GM23338 (cell line): ENCODE measurements at regions not wholly inside any gene's neighbourhood (a gene's known extent, or its start where the extent isn't known, plus 50 kb on each side); places are given as distances from the start of the nearest gene placed in this dataset.

Source experiments
- ATAC-seq: fragments of 200-7000 bp; cut with Tn5 transposase; 3 replicates; pipeline ENCODE4 v1.9.1; 2020
- DNase-seq: peaks from one replicate; pipeline ENCODE4 v3.0.0-alpha.2; 2015; ENCODE audit warnings: low spot score
- H2AFZ ChIP-seq: fragments of 200-600 bp; sonication (generic); 2 replicates; pipeline ENCODE4 v1.8.0; 2016; ENCODE audit warnings: antibody characterized with exemption, mild to moderate bottlenecking, moderate library complexity
- H3F3A ChIP-seq: fragments of 200-600 bp; sonication (generic); replicated peaks from 2 replicates; pipeline ENCODE4 v1.8.0; 2017; ENCODE audit warnings: antibody characterized with exemption, mixed run types, low read depth
- H3K27ac ChIP-seq: fragments of 200-600 bp; sonication (generic); 2 replicates; pipeline ENCODE4 v1.6.1; 2016; ENCODE audit warnings: low read depth
- H3K27me3 ChIP-seq: fragments of 200-600 bp; sonication (generic); 2 replicates; pipeline ENCODE4 v1.8.0; 2016; ENCODE audit warnings: mild to moderate bottlenecking, mixed run types, moderate library complexity; ENCODE audit not compliant: insufficient read depth
- H3K36me3 ChIP-seq: fragments of 200-600 bp; sonication (generic); 2 replicates; pipeline ENCODE4 v1.8.0; 2016; ENCODE audit warnings: mild to moderate bottlenecking; ENCODE audit not compliant: insufficient read depth
- H3K4me1 ChIP-seq: fragments of 200-600 bp; sonication (generic); 2 replicates; pipeline ENCODE4 v1.8.0; 2016; ENCODE audit warnings: mild to moderate bottlenecking, moderate library complexity; ENCODE audit not compliant: insufficient read depth
- H3K4me2 ChIP-seq: fragments of 200-600 bp; sonication (generic); 2 replicates; pipeline ENCODE4 v1.7.1; 2017; ENCODE audit warnings: mixed run types
- H3K4me3 ChIP-seq: fragments of 200-600 bp; sonication (generic); 2 replicates; pipeline ENCODE4 v1.6.1; 2016; ENCODE audit warnings: mixed run types
- H3K79me2 ChIP-seq: fragments of 200-600 bp; sonication (generic); replicated peaks from 2 replicates; pipeline ENCODE4 v1.8.0; 2017; ENCODE audit warnings: mild to moderate bottlenecking; ENCODE audit not compliant: insufficient read depth
- H3K9me2 ChIP-seq: fragments of 200-600 bp; sonication (generic); 2 replicates; pipeline ENCODE4 v1.8.0; 2017; ENCODE audit not compliant: insufficient read depth
- H4K20me1 ChIP-seq: fragments of 200-600 bp; sonication (generic); replicated peaks from 2 replicates; pipeline ENCODE4 v1.8.0; 2017; ENCODE audit warnings: mild to moderate bottlenecking; ENCODE audit not compliant: insufficient read depth
- H3K27ac Mint-ChIP-seq: 2 replicates; pipeline ENCODE4 v1.8.0; 2020; ENCODE audit warnings: inconsistent platforms, mild to moderate bottlenecking, moderate library complexity, mixed read lengths
- H3K27me3 Mint-ChIP-seq: 3 replicates; pipeline ENCODE4 v1.8.0; 2022; ENCODE audit warnings: low read depth, mild to moderate bottlenecking, moderate library complexity, mixed read lengths, inconsistent platforms; ENCODE audit not compliant: insufficient read depth, poor library complexity
- H3K36me3 Mint-ChIP-seq: 3 replicates; pipeline ENCODE4 v1.8.0; 2021; ENCODE audit warnings: low read depth, mild to moderate bottlenecking, inconsistent platforms, moderate library complexity, mixed read lengths
- H3K4me1 Mint-ChIP-seq: 3 replicates; pipeline ENCODE4 v1.8.0; 2020; ENCODE audit warnings: mild to moderate bottlenecking, inconsistent platforms, mixed read lengths
- H3K4me3 Mint-ChIP-seq: 3 replicates; pipeline ENCODE4 v1.8.0; 2021; ENCODE audit warnings: moderate library complexity, mild to moderate bottlenecking, inconsistent platforms, mixed read lengths
- H3K9me3 Mint-ChIP-seq: 3 replicates; pipeline ENCODE4 v1.8.0; 2020; ENCODE audit warnings: moderate library complexity, mild to moderate bottlenecking, inconsistent platforms, mixed read lengths
- CREB1 ChIP-seq: fragments of 250-450 bp; sonication (Bioruptor Pico); IDR thresholded peaks from 2 replicates; pipeline ENCODE4 v1.5.0; 2020; ENCODE audit warnings: low read depth, mild to moderate bottlenecking, moderate library complexity
- ETS1 ChIP-seq: IDR thresholded peaks from 2 replicates; pipeline ENCODE4 v1.6.1; 2016; ENCODE audit warnings: antibody characterized with exemption
- EZH2 ChIP-seq: fragments of 200-600 bp; sonication (generic); IDR thresholded peaks from one replicate; pipeline ENCODE4 v1.8.0; 2017; ENCODE audit warnings: antibody characterized with exemption, mild to moderate bottlenecking, low read depth; ENCODE audit not compliant: unreplicated experiment
- EZH2phosphoT487 ChIP-seq: fragments of 200-600 bp; sonication (generic); IDR thresholded peaks from one replicate; pipeline ENCODE4 v1.8.1; 2018; ENCODE audit warnings: antibody characterized with exemption; ENCODE audit not compliant: unreplicated experiment
- JUNB ChIP-seq: IDR thresholded peaks from one replicate; pipeline ENCODE4 v1.6.1; 2016; ENCODE audit warnings: antibody characterized with exemption; ENCODE audit not compliant: unreplicated experiment
- NANOG ChIP-seq: IDR thresholded peaks from 2 replicates; pipeline ENCODE4 v1.6.1; 2016; ENCODE audit warnings: antibody characterized with exemption, borderline replicate concordance
- POLR2AphosphoS5 ChIP-seq: IDR thresholded peaks from 2 replicates; pipeline ENCODE4 v1.6.1; 2016; ENCODE audit warnings: antibody characterized with exemption, low read depth
- REST ChIP-seq: IDR thresholded peaks from one replicate; pipeline ENCODE4 v1.6.1; 2018; ENCODE audit warnings: antibody characterized with exemption; ENCODE audit not compliant: unreplicated experiment
- STAT1 ChIP-seq: IDR thresholded peaks from one replicate; pipeline ENCODE4 v1.6.1; 2016; ENCODE audit warnings: antibody characterized with exemption; ENCODE audit not compliant: unreplicated experiment
- ZNF114 ChIP-seq: fragments of 250-450 bp; sonication (Bioruptor Pico); IDR thresholded peaks from 2 replicates; pipeline ENCODE4 v1.5.0; 2020; ENCODE audit warnings: mild to moderate bottlenecking, moderate library complexity
- ZNF331 ChIP-seq: fragments of 250-450 bp; sonication (Bioruptor Pico); IDR thresholded peaks from 2 replicates; pipeline ENCODE4 v1.5.0; 2020; ENCODE audit warnings: low read depth, mild to moderate bottlenecking, moderate library complexity
- TF ChIP-seq, protein P1 (sequence below), 2 experiments: fragments of 200-600 bp in 1 of 2; sonication (generic) in 1 of 2; conservative IDR thresholded peaks; 2 replicates each; pipeline versions ENCODE4 v1.5.1 to v1.6.1; 2016 to 2017; ENCODE audit warnings: antibody characterized with exemption in 2 of 2, low read depth in 2 of 2, mild to moderate bottlenecking in 2 of 2, moderate library complexity in 1 of 2

GRCh38 chr16:63442246-63442645 lies 1406.0 kb upstream of the CDH8 start (continued):
- TF ChIP-seq REST (no peak), STAT1 (no peak), EZH2 (no peak), POLR2AphosphoS5 (no peak), ETS1 (no peak), CREB1 (CRISPR knock-in tag) (no peak), JUNB (no peak), ZNF331 (CRISPR knock-in tag) (no peak)

DNA sequence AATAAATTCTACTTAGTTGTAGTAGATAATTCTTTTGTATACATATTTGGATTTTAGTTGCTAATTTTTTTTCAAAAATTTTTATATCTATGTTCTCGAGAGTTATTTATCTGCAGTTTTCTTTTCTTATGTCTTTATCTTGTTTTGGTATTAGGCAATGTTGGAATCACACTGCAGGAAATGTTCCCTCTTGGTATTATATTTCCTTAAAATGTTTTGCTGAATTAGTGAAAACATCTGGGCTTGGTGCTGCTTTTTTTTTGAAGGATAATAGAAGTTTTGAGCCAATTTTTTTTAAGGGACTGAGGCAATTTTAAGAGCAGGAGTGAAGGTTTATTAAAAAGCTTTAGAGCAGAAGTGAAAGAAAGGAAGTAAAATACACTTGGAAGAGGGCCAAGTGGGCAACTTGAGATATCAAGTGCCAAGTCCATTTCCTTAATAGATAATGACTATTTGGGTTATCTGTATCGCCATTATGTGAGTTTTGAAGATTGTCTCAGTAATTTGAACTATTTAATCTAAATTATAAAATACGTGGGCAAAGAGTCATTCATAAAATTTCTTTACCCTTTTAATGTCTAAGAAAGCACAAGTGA lies 1390.1 kb upstream of the CDH8 start:
- DNase-seq (no peak), ATAC-seq (no peak)
- no peaks in the 10 kb centered on the region for H3K27me3 ChIP-seq
- H2AFZ ChIP-seq = no peak overlapping the region
- H3K36me3 ChIP-seq = no peaks in the 10 kb centered on the region
- Mint-ChIP-seq H3K36me3 (no peaks in the 10 kb centered on the region), H3K4me1 (no peaks in the 10 kb centered on the region), H3K27ac (no peak overlapping the region), H3K4me3 (no peak overlapping the region), H3K9me3 (no peaks in the 10 kb centered on the region; the same call in 2 of the 3 replicates), H3K27me3 (no peaks in the 10 kb centered on the region)
- H3K4me1 ChIP-seq = no peaks in the 10 kb centered on the region
- H3K4me3 ChIP-seq = no peak overlapping the region
- no peak overlapping the region for H3K4me2 ChIP-seq
- no peak overlapping the region for H3K27ac ChIP-seq
- H3K79me2 ChIP-seq = no peaks in the 10 kb centered on the region
- no peaks in the 10 kb centered on the region for H3F3A ChIP-seq
- H3K9me2 ChIP-seq = peaks cover 8% of the 10 kb centered on the region; the same call in 1 of the 2 replicates
- H4K20me1 ChIP-seq = no peaks in the 10 kb centered on the region
- TF ChIP-seq, protein P1, sequence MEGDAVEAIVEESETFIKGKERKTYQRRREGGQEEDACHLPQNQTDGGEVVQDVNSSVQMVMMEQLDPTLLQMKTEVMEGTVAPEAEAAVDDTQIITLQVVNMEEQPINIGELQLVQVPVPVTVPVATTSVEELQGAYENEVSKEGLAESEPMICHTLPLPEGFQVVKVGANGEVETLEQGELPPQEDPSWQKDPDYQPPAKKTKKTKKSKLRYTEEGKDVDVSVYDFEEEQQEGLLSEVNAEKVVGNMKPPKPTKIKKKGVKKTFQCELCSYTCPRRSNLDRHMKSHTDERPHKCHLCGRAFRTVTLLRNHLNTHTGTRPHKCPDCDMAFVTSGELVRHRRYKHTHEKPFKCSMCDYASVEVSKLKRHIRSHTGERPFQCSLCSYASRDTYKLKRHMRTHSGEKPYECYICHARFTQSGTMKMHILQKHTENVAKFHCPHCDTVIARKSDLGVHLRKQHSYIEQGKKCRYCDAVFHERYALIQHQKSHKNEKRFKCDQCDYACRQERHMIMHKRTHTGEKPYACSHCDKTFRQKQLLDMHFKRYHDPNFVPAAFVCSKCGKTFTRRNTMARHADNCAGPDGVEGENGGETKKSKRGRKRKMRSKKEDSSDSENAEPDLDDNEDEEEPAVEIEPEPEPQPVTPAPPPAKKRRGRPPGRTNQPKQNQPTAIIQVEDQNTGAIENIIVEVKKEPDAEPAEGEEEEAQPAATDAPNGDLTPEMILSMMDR (conservative IDR thresholded peaks at IDR 0.05; ENCODE audit: low read depth in 2 of 2) = no peak
- TF ChIP-seq ZNF114 (CRISPR knock-in tag) (no peak), EZH2phosphoT487 (no peak), CREB1 (CRISPR knock-in tag) (no peak), REST (no peak), ZNF331 (CRISPR knock-in tag) (no peak), POLR2AphosphoS5 (no peak), NANOG (no peak)
